HT-29 (cell line): ENCODE measurements at regions not wholly inside any gene's neighbourhood (a gene's known extent, or its start where the extent isn't known, plus 50 kb on each side); places are given as distances from the start of the nearest gene placed in this dataset.
A peak's percentile ranks its signal among the peaks of the same experiment; 100 is the strongest.

ENCODE experiments used
- DNase-seq: peaks from one replicate; pipeline ENCODE4 v3.0.0-alpha.2; 2015; ENCODE audit warnings: low spot score

DNA sequence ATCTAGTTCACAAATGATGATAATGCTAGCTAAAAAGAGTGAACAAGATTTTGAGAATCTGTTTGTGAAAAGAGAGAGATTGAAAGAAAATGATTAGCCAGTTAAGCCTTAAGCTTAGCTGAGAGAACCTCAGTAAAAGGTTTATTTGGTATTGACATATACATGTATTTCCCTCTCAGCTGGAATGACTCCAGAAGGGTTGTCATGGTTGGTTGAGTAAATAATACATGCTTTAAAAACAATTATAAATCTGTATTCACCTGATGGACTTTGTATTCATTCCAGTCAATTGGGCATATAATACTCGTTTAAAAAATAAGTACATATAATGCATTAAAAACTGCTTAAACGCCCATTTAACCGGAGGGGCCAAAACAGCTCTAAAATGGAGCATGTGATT is 181.4 kb downstream of the GRB14 start:
- peak; percentile 13 for DNase-seq

DNA sequence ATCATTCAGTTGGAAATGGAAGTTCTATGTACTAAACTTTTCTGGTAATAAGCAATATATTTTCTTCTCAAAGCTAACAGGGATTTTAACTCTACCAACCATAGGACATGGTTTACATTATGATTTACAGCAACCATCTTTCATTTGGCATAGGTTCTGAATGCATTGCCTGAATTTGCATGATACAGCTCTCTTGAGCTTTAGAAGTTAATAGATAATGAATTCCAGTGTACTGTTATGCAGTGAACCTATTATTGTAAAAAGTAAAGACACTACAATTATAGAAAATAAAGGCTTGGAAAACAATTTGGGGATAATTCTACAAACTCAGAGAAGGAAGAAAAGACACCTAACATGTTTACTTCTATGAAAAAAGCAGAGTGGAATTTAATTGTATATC is 182.0 kb downstream of the GRB14 start:
- DNase-seq, result no peak

DNA sequence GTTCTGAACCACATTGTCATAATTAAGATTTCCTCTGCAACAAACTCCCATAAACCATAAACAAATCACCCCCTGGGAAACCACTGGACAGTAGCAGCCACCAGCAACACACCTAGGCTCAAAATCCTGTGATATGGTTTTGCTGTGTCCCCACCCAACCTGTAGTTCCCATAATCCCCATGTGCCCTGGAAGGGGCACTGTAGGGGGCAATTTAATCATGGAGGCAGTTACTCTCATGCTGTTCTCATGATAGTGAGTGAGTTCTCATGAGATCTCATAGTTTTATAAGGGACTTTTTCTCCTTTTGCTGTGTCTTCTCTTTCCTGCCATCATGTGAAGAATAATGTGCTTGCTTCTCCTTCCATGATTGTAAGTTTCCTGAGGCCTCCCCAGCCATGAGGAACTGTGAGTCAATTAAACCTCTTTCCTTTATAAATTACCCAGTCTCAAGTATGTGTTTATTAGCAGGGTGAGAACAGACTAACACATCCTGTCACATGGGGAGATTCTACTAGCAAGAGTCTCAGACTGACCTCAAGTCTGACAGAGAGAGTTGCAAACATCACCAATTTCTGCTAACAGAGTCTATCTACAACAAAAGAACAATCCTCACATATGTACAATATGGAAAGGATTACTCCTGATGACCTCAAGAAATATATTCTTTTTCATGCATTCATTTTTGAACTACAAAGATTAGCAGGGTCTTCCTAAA is 182.6 kb downstream of the GRB14 start:
- DNase-seq, result no peak

- DNase-seq, result no peak
These were observed 185.2 kb downstream of the GRB14 start for GRCh38 chr2:164436131-164436530.

- DNase-seq, result peak; percentile 75
These were observed 191.0 kb downstream of the GRB14 start for GRCh38 chr2:164430166-164430783.

- DNase-seq, result no peak
These were observed 191.9 kb downstream of the GRB14 start for GRCh38 chr2:164429354-164429753.

GRCh38 chr2:164427111-164427510 is 194.2 kb downstream of the GRB14 start:
- no peak for DNase-seq

DNA sequence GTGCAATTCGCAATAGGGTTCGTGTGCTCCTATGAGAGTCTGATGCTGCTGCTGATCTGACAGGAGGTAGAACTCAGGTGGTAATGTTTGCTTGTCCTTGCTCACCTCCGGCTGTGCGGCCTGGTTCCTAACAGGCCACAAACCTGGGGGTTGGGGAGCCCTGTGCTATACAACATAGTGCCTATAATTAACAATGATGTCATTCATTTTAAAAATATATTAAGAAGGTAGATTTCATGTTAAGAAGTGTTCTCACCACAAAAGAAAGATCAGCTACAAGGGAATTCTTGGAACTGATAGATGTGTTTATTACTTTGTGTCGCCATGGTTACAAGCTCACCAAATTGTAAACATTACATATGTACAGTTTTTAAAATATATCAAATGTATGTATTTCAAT is 200.5 kb downstream of the GRB14 start:
- DNase-seq, result no peak

DNA sequence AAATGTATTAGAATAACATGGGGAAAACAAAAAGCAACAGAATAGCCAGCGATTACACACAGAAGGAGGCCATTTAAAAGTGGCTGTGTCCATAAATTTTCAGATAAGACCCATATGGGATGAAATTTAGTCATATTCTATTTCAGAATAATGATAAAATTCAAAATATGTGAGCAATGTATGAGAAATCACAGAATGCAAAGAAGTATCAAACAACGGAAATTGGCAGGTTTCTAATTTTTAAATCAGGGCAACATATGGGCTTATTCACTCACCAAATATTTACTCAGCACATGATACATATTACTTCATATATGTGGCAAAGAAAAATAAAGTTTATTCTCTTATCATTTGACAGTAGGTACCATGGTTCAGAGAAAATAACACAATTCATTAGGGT is 208.5 kb downstream of the GRB14 start:
- DNase-seq, result no peak

DNA sequence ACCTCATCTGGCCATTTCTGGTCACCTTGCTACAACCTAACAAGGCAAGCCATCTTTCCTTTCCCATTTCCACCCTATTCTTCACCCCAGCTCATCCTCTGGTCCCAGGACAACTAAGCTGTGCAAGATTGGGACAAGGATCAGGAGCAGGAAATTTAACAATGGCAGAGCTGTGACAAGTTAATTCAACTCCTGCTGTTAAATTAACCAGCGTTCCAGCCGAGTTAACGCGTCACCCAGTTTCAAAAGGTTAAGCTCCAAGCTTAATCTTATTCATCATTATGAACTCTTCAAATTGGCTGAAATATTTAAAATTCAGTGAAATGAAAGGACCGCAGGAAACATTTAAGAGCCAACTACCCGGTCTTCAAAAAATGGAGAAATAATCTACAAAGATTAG is 231.9 kb downstream of the GRB14 start:
- DNase-seq, result no peak

- DNase-seq, result peak; percentile 67
These were observed 232.8 kb downstream of the GRB14 start for GRCh38 chr2:164388511-164388910.

- DNase-seq, result no peak
These were observed 235.1 kb downstream of the GRB14 start for GRCh38 chr2:164386231-164386630.

- DNase-seq, result no peak
These were observed 236.8 kb downstream of the GRB14 start for GRCh38 chr2:164384434-164384833.

DNA sequence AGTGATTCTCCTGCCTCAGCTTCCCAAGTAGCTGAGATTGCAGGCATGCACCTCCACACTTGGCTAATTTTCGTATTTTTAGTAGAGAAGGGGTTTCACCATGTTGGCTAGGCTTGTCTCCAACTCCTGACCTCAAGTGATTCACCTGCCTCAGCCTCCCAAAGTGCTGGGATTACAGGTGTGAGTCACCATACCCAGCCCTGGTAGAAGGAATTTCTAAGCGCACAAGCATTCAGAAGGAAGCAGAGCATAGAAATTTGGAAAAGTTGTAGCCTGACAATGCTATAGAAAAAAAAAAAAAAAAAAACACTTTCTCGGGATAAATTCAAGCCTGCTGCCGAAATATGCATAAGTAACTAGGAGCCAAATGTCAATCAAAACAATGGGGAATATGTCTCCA is 249.4 kb downstream of the GRB14 start:
- DNase-seq, result no peak

DNA sequence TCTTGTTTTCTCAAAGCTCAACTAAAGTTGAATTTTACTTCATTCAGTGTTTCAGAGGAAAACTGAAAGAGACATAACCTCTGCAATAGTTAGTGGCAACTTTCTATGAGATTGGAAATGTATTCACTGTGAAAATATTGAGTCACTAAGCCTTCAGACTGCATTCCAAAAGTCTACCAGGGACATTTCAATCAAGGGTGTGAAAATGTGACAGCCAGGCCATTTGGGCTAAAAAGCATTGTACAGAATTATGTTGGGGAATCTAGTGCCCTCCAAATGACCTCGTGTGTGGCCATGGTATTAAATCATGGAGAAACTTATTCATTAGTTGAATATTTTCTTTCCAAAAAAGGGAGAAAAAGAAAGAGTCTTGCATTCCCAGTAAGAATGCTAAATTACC is 251.9 kb downstream of the GRB14 start:
- no peak for DNase-seq

GRCh38 chr2:164368896-164369295 is 252.4 kb downstream of the GRB14 start:
- no peak for DNase-seq

DNA sequence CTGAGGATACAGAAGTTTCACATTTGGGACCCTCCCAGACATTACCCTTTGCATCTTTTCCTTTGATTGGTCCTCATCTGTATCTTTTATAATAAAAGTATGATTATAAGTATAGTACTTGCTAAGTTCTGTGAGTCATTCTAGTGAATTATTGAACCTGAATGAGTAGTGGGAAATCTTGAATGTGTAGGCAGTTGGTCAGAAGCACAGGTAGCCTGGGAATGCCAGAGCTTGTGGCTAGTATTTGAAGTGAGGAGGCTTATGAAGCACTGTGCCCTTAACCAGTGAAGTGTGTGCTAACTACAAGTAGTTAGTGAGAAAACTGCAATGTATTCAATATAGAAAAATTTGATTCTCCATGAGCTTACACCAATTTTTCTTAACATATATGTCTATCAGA is 257.6 kb downstream of the GRB14 start:
- DNase-seq, result no peak

DNA sequence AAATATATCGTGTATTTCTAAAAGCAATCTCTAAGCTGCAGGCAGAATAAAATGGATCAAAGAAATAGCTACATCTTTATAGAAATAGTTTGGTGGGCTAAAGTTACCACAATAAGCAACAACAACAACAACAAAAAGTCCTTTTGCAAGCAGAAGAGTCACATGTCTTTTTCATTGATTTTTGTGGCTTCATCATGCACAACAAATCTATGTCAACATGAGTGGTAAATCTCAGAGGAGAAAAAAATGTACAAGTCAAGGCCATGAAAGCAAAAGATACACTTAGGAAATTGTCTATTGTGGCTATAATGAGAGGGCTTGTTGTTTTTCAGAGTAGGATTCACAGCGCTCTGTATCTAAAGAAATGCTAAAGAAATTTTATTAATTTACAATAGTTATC is 269.7 kb downstream of the GRB14 start:
- DNase-seq, result no peak

DNA sequence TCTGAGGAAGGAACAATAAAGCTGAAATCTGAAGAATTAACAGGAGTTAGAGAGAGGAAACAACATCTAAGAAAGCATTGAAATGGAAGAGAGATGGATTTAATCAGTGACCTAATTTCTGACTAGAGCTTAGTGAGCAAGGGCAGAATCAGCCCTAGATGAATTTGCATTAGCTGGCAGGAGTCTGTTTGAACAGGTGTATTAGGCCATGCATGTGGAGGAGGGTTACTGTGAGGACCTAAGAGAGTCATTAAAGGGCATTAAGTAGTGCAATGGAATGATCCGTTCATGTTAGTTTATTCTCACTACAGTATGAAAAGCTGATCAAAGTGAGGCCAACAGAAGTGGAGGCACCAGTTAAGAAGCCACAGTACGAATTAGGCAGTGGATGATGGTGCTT is 285.3 kb downstream of the GRB14 start:
- DNase-seq, result no peak

DNA sequence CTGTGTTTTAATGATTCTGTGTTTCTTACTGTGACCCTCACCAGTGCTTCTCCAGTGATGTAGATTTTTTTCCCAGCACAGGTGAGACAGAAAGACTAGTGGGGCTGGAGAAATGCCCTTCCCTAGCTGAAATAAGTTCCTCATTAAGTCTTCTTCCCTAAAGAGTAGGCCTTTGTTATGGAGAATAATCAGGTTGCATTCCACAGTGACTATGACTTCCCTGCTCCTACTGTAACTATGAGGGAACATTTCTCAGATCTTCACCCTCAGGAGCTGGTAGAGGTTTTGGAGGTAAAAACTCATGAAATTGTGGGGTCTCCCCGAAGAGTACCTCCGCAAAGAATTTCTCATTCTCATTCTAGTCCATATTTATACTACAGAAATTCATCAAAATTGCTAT is 286.2 kb downstream of the GRB14 start:
- no peak for DNase-seq

DNA sequence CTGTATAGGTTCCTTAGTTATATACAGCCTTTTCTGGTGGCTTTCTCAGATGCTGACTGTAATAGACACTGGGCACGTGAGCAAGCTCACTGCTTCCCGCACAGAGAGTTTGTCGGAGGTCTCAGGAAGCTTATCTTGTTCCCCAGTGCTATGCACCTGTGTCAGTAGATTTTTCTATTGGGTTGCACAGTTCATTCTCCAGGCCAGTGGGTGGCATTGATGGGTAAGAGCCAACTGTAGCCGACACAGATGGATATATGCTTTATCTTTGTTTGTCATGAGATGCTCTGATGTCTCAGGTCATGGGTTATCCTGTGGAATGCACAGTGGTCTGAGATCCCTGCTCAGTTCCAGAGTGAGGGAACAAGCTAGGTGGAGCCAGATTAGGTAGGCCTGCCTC is 293.0 kb downstream of the GRB14 start:
- DNase-seq, result no peak

DNA sequence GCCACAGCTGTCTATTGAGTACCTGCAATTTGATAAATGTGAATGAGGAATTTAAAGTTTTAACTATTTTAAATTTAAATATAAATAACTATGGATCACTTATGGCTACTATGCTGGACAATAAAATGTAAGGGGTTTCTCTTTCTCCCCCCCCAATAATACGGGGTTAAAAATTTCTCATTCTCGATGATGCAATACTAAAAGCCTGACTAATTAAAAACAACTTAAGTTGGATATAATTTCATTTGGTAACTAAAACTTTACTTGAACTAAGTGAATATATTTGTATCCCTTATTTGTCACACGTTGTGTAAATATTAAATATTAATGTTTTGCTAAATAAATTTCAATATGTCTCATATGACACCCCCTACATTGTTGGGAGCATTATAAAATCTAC is 297.3 kb downstream of the GRB14 start:
- no peak for DNase-seq

GRCh38 chr2:164314148-164314547 is 307.1 kb downstream of the GRB14 start:
- no peak for DNase-seq

DNA sequence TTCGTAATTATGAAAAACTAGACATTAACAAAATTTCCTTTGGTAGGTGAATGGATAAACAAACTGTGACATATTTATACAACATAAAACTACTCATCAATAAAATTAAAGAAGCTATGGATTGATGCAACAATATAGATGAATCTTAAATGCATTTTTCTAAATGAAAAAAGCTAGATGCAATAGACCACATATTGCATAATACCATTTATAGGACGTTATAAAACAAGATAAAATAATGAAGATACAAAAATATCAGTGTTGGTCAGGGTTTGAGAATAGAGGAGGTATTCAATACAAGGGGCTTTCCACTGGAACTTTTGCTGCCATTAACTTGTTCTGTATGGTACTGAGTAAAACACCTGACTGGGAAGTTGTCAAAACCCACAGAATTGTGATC is 314.4 kb downstream of the GRB14 start:
- DNase-seq, result no peak
